AG04450 (cell line): ENCODE measurements at regions not wholly inside any gene's neighbourhood (a gene's known extent, or its start where the extent isn't known, plus 50 kb on each side); places are given as distances from the start of the nearest gene placed in this dataset.
A peak's percentile ranks its signal among the peaks of the same experiment; 100 is the strongest.

Source experiments
- CTCF ChIA-PET: fragments of 300-600, 350-600 bp; formaldehyde crosslinking; extraction: SDS; loops from one replicate; lab custom pipeline; 2022; ENCODE audit warnings: antibody characterized with exemption, inconsistent platforms; lab: Charles Lee
- POLR2A ChIA-PET: fragments of 350-600 bp; formaldehyde crosslinking; extraction: SDS; loops from one replicate; lab custom pipeline; 2021; ENCODE audit warnings: antibody characterized with exemption, inconsistent platforms; lab: Yijun Ruan, JAX
- DNase-seq: peaks from one replicate; pipeline ENCODE4 v3.0.0-alpha.2; 2011; ENCODE audit warnings: low read depth, low spot score
- H3K27ac ChIP-seq: one replicate; pipeline ENCODE4 v1.5.1; 2012; ENCODE audit warnings: low read depth, low read length, control low read depth
- H3K27me3 ChIP-seq: one replicate; pipeline ENCODE4 v1.6.0; 2012; ENCODE audit warnings: low read length; ENCODE audit not compliant: control insufficient read depth, insufficient read depth
- H3K4me3 ChIP-seq: 2 replicates; pipeline ENCODE4 v1.5.1; 2011; ENCODE audit warnings: mild to moderate bottlenecking, low read depth, low read length, control low read depth
- H3K9me3 ChIP-seq: 2 replicates; pipeline ENCODE4 v1.5.1; 2012; ENCODE audit warnings: low read length; ENCODE audit not compliant: control insufficient read depth, insufficient read depth
- CTCF ChIP-seq: IDR thresholded peaks from 2 replicates; pipeline ENCODE4 v1.5.1; 2011; ENCODE audit warnings: low read depth, low read length, control low read depth, inconsistent platforms

- TF ChIP-seq CTCF, result no peak
- CTCF ChIA-PET, result interaction anchor here (1.0 to 1.3 kb wide), 2 partner anchors 10 to 150 kb away, joined by 4 read pairs; no protein-coding TSS in a partner anchor
- POLR2A ChIA-PET, result no interaction called here
- H3K9me3 ChIP-seq, result no peaks in the 10 kb centered on the region
- no peak overlapping the region for H3K27ac ChIP-seq
- no peaks in the 10 kb centered on the region for H3K27me3 ChIP-seq
- peak; percentile 29 for DNase-seq
- no peak overlapping the region for H3K4me3 ChIP-seq
Measured at GRCh38 chr12:80045594-80045993, 53.7 kb upstream of the OTOGL start.

GRCh38 chr12:80044694-80045046, 54.7 kb upstream of the OTOGL start:
- peak; percentile 55 for DNase-seq
- H3K4me3 ChIP-seq, result no peak overlapping the region
- no peak for TF ChIP-seq CTCF
- peak overlapping the region; percentile 77 for H3K27ac ChIP-seq
- no peaks in the 10 kb centered on the region for H3K27me3 ChIP-seq
- ChIA-PET POLR2A (interaction anchor here (1.0 kb wide), 1 partner anchor 110 kb away, joined by 3 read pairs; no protein-coding TSS in a partner anchor), CTCF (interaction anchor here (1.3 kb wide), 1 partner anchor 151 kb away, joined by 4 read pairs; no protein-coding TSS in a partner anchor)
- H3K9me3 ChIP-seq, result no peaks in the 10 kb centered on the region

GRCh38 chr12:80041692-80042091, 57.6 kb upstream of the OTOGL start:
- no peak for TF ChIP-seq CTCF
- H3K9me3 ChIP-seq, result no peaks in the 10 kb centered on the region
- no peak for DNase-seq
- no peak overlapping the region for H3K4me3 ChIP-seq
- ChIA-PET POLR2A (interaction anchor here (0.7 kb wide), 1 partner anchor 8 kb away, joined by 3 read pairs; no protein-coding TSS in a partner anchor), CTCF (interaction anchor here (0.8 kb wide), 1 partner anchor 26 kb away, joined by 3 read pairs; no protein-coding TSS in a partner anchor)
- no peaks in the 10 kb centered on the region for H3K27me3 ChIP-seq
- no peak overlapping the region for H3K27ac ChIP-seq

- POLR2A ChIA-PET, result interaction anchor here (0.7 kb wide), 1 partner anchor 8 kb away, joined by 3 read pairs; no protein-coding TSS in a partner anchor
- no peaks in the 10 kb centered on the region for H3K27me3 ChIP-seq
- DNase-seq, result no peak
- CTCF ChIA-PET, result interaction anchor here (1.1 kb wide), 1 partner anchor 154 kb away, joined by 3 read pairs; no protein-coding TSS in a partner anchor
- no peak overlapping the region for H3K4me3 ChIP-seq
- no peak overlapping the region for H3K27ac ChIP-seq
- no peak for TF ChIP-seq CTCF
- no peaks in the 10 kb centered on the region for H3K9me3 ChIP-seq
Measured at GRCh38 chr12:80041071-80041470, 58.3 kb upstream of the OTOGL start.

- no peak for TF ChIP-seq CTCF
- DNase-seq, result no peak
- Histone ChIP-seq H3K27ac (no peak overlapping the region), H3K9me3 (no peaks in the 10 kb centered on the region), H3K27me3 (no peaks in the 10 kb centered on the region), H3K4me3 (no peak overlapping the region)
- CTCF ChIA-PET, result interaction anchor here (1.1 kb wide), 1 partner anchor 155 kb away, joined by 3 read pairs; no protein-coding TSS in a partner anchor
- POLR2A ChIA-PET, result no interaction called here
Measured at GRCh38 chr12:80040075-80040738, 59.1 kb upstream of the OTOGL start.
